Osteoblast (primary cell): ENCODE measurements at regions not wholly inside any gene's neighbourhood (a gene's known extent, or its start where the extent isn't known, plus 50 kb on each side); places are given as distances from the start of the nearest gene placed in this dataset.

ENCODE experiments used
- DNase-seq: peaks from one replicate; pipeline ENCODE4 v3.0.0; 2011; ENCODE audit warnings: low spot score, mixed read lengths; ENCODE audit not compliant: insufficient read length; ENCODE audit errors: missing footprints
- H2AFZ ChIP-seq: 2 replicates; pipeline ENCODE4 v1.6.0; 2011; ENCODE audit warnings: mild to moderate bottlenecking, low read length
- H3K27ac ChIP-seq: 2 replicates; pipeline ENCODE4 v1.5.1; 2011; ENCODE audit warnings: mild to moderate bottlenecking, low read depth, low read length, moderate library complexity
- H3K27me3 ChIP-seq: 2 replicates; pipeline ENCODE4 v1.6.0; 2012; ENCODE audit warnings: mild to moderate bottlenecking, control low read depth, inconsistent platforms, low read length, moderate library complexity; ENCODE audit not compliant: insufficient read depth
- H3K36me3 ChIP-seq: 2 replicates; pipeline ENCODE4 v1.5.1; 2011; ENCODE audit warnings: mild to moderate bottlenecking, low read length, control low read depth, moderate library complexity; ENCODE audit not compliant: insufficient read depth
- H3K4me1 ChIP-seq: 2 replicates; pipeline ENCODE4 v1.5.1; 2011; ENCODE audit warnings: mild to moderate bottlenecking, low read length, control low read depth, moderate library complexity; ENCODE audit not compliant: insufficient read depth
- H3K4me2 ChIP-seq: 2 replicates; pipeline ENCODE4 v1.6.0; 2011; ENCODE audit warnings: mild to moderate bottlenecking, low read length; ENCODE audit not compliant: insufficient read depth
- H3K4me3 ChIP-seq: fragments of 200-600 bp; sonication (generic); 3 replicates; pipeline ENCODE4 v1.5.1; 2012; ENCODE audit warnings: mild to moderate bottlenecking, low read length, inconsistent platforms; ENCODE audit not compliant: insufficient read depth
- H3K79me2 ChIP-seq: 2 replicates; pipeline ENCODE4 v1.6.0; 2012; ENCODE audit warnings: mild to moderate bottlenecking, low read length, control low read depth, inconsistent platforms; ENCODE audit not compliant: insufficient read depth
- H3K9me3 ChIP-seq: 2 replicates; pipeline ENCODE4 v1.5.1; 2011; ENCODE audit warnings: low read depth, low read length, control low read depth
- H4K20me1 ChIP-seq: 2 replicates; pipeline ENCODE4 v1.6.0; 2012; ENCODE audit warnings: mild to moderate bottlenecking, low read length, control low read depth; ENCODE audit not compliant: insufficient read depth
- TF ChIP-seq, protein P1 (sequence below): IDR thresholded peaks from 2 replicates; pipeline ENCODE4 v1.5.1; 2011; ENCODE audit warnings: mild to moderate bottlenecking, low read depth, low read length, moderate library complexity; ENCODE audit errors: extremely low read depth

DNA sequence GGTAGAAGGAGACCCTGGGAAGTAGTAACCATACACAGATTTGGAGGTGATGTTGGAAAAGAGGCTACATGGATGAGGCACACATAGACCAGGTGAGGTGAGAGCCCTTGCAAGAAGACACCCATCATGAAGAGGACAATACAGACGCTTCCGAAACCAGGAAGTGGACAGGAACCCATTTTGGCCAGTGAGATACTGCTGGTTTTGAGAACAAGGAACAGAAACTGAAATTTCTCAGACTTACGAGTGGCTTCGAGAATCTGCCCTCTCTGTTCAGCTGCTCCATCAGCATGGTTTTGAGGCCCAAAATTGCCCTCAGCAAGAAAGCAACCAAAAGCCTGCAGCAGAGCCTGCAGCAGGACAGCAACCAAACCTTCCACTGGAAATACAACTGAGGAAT lies 479.1 kb upstream of the NRXN1 start:
- no peaks in the 10 kb centered on the region for H3K79me2 ChIP-seq
- H3K9me3 ChIP-seq, result no peaks in the 10 kb centered on the region
- no peak overlapping the region for H3K27ac ChIP-seq
- H3K4me3 ChIP-seq, result no peak overlapping the region
- H4K20me1 ChIP-seq, result no peaks in the 10 kb centered on the region
- H3K4me2 ChIP-seq, result no peak overlapping the region
- no peak overlapping the region for H2AFZ ChIP-seq
- H3K27me3 ChIP-seq, result no peaks in the 10 kb centered on the region
- H3K36me3 ChIP-seq, result no peaks in the 10 kb centered on the region
- TF ChIP-seq, protein P1, sequence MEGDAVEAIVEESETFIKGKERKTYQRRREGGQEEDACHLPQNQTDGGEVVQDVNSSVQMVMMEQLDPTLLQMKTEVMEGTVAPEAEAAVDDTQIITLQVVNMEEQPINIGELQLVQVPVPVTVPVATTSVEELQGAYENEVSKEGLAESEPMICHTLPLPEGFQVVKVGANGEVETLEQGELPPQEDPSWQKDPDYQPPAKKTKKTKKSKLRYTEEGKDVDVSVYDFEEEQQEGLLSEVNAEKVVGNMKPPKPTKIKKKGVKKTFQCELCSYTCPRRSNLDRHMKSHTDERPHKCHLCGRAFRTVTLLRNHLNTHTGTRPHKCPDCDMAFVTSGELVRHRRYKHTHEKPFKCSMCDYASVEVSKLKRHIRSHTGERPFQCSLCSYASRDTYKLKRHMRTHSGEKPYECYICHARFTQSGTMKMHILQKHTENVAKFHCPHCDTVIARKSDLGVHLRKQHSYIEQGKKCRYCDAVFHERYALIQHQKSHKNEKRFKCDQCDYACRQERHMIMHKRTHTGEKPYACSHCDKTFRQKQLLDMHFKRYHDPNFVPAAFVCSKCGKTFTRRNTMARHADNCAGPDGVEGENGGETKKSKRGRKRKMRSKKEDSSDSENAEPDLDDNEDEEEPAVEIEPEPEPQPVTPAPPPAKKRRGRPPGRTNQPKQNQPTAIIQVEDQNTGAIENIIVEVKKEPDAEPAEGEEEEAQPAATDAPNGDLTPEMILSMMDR, result no peak
- no peaks in the 10 kb centered on the region for H3K4me1 ChIP-seq
- DNase-seq, result no peak

DNA sequence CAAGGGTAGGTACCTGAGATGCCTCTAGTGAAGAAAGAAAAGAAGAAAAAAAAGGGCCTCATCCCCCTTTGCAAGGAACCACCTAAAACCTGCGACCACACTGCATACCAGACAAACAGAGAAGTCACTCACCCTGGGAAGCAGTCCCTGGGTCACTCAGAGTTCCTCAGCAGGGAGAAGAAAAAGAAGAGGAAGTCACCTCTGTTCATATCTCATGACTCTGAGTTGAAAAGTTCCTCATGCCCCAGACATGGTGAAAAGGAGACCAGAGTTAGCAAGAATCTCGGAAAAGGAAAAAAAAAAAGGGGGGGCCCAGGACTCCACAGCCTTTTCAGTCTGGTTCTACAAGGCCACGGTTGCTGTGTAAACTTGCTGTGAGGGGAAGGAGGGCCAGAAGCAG lies 478.4 kb upstream of the NRXN1 start:
- no peaks in the 10 kb centered on the region for H3K4me1 ChIP-seq
- no peak for DNase-seq
- H3K27me3 ChIP-seq, result no peaks in the 10 kb centered on the region
- H3K36me3 ChIP-seq, result no peaks in the 10 kb centered on the region
- no peak overlapping the region for H3K4me2 ChIP-seq
- TF ChIP-seq, protein P1, result no peak
- H3K9me3 ChIP-seq, result peaks cover 1% of the 10 kb centered on the region
- H4K20me1 ChIP-seq, result no peaks in the 10 kb centered on the region
- no peak overlapping the region for H2AFZ ChIP-seq
- H3K79me2 ChIP-seq, result no peaks in the 10 kb centered on the region
- no peak overlapping the region for H3K4me3 ChIP-seq
- H3K27ac ChIP-seq, result no peak overlapping the region

DNA sequence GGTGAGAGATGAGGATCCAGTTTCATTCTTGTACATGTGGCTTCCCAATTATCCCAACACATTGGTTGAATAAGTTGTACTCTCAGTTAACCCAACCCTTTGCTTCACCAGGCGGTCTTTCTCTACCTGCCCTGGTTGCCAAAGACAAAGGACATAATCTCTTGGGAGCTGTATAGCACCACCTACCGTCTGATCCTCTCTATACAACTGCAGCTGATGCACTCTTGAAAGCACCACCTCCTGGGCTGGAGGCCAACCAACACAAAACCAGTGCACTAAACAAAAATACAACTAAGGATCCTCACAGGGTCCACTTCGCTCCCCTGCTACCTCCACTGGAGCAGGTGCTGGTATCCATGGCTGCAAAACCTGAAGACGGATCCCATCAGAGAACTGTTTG lies 473.6 kb upstream of the NRXN1 start:
- no peak for DNase-seq
- Histone ChIP-seq H3K9me3 (peaks cover 1% of the 10 kb centered on the region), H3K4me2 (no peak overlapping the region), H3K27me3 (no peaks in the 10 kb centered on the region), H4K20me1 (no peaks in the 10 kb centered on the region), H3K4me3 (no peak overlapping the region), H3K27ac (no peak overlapping the region), H3K79me2 (no peaks in the 10 kb centered on the region), H3K4me1 (no peaks in the 10 kb centered on the region), H3K36me3 (no peaks in the 10 kb centered on the region), H2AFZ (no peak overlapping the region)
- TF ChIP-seq, protein P1, result no peak

DNA sequence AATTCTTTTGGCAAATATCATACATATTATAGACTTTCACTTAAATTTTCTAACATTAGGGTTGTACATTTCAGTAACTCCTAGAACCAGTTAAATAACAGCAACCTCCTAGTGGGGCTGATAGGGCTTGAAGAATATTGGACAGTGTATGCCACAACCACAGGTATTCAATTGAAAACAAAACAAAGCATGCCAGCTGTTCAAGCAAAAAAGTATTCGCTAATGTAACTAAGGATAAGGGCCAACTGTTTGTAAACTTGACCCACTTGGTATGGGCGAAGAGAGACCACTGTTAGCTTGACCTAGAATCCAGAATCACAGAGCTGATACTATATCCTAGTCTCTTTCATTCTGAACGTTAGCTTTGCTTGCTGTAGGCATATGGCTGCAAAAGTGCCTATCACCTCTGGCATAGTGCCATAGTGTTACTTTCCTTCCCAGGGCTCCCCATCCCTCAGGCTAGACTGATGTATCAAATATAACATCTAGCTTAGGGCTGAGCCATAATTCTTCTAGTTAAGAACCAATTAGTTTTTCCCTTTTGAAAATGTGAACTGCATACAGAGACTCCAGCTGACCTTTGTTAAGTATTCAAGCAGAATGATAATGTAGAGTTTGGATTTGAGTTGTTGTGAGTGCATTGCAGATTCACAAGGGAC lies 458.8 kb upstream of the NRXN1 start:
- TF ChIP-seq, protein P1, result no peak
- no peak for DNase-seq
- Histone ChIP-seq H3K79me2 (no peaks in the 10 kb centered on the region), H4K20me1 (no peaks in the 10 kb centered on the region), H3K9me3 (no peaks in the 10 kb centered on the region), H2AFZ (no peak overlapping the region), H3K4me2 (no peak overlapping the region), H3K27ac (no peak overlapping the region), H3K27me3 (no peaks in the 10 kb centered on the region), H3K36me3 (no peaks in the 10 kb centered on the region), H3K4me1 (no peaks in the 10 kb centered on the region), H3K4me3 (no peak overlapping the region)
